GM12873 (cell line): ENCODE measurements at regions not wholly inside any gene's neighbourhood (a gene's known extent, or its start where the extent isn't known, plus 50 kb on each side); places are given as distances from the start of the nearest gene placed in this dataset.

ENCODE experiments used
- CTCF ChIP-seq: IDR thresholded peaks from 2 replicates; pipeline ENCODE4 v1.5.1; 2012; ENCODE audit warnings: low read depth, mild to moderate bottlenecking, moderate library complexity, low read length, control low read depth; ENCODE audit not compliant: insufficient read depth; ENCODE audit errors: missing control alignments

- TF ChIP-seq CTCF = no peak
Observed at GRCh38 chr10:28958468-28958867, 281.1 kb downstream of the BAMBI start.

- TF ChIP-seq CTCF = no peak
Observed at GRCh38 chr10:28959850-28960501, 282.7 kb downstream of the BAMBI start.

- TF ChIP-seq CTCF = no peak
Observed at GRCh38 chr10:28962768-28963167, 285.4 kb downstream of the BAMBI start.

GRCh38 chr10:28963539-28964221 lies 286.4 kb downstream of the BAMBI start:
- no peak for TF ChIP-seq CTCF

- no peak for TF ChIP-seq CTCF
Observed at GRCh38 chr10:28965937-28966336, 288.6 kb downstream of the BAMBI start.

GRCh38 chr10:28967031-28967430 lies 289.7 kb downstream of the BAMBI start:
- no peak for TF ChIP-seq CTCF

- no peak for TF ChIP-seq CTCF
Observed at GRCh38 chr10:28969413-28969812, 292.1 kb downstream of the BAMBI start.
